H1 (cell line): ENCODE measurements at regions not wholly inside any gene's neighbourhood (a gene's known extent, or its start where the extent isn't known, plus 50 kb on each side); places are given as distances from the start of the nearest gene placed in this dataset.

Experiments used
- EGR1 ChIP-seq: IDR thresholded peaks from 2 replicates; pipeline ENCODE4 v1.6.1; 2011; ENCODE audit warnings: low read depth, low read length, borderline replicate concordance
- JUN ChIP-seq: IDR thresholded peaks from 2 replicates; pipeline ENCODE4 v1.6.1; 2011; ENCODE audit warnings: low read depth, mild to moderate bottlenecking, improper control_type of control experiment, low read length
- KDM4A ChIP-seq: IDR thresholded peaks from one replicate; pipeline ENCODE4 v1.7.1; 2012; ENCODE audit warnings: low read depth, mild to moderate bottlenecking, moderate library complexity, low read length, inconsistent platforms; ENCODE audit not compliant: severe bottlenecking
- TF ChIP-seq, protein P1 (sequence below): fragments of 300-600 bp; sonication (generic); IDR thresholded peaks from 2 replicates; pipeline ENCODE4 v1.7.1; 2012; ENCODE audit warnings: low read length, moderate library complexity, mild to moderate bottlenecking, inconsistent platforms; ENCODE audit not compliant: insufficient replicate concordance
- TF ChIP-seq, protein P2 (sequence below): IDR thresholded peaks from 2 replicates; pipeline ENCODE4 v1.6.1; 2011; ENCODE audit warnings: low read depth, mild to moderate bottlenecking, low read length; ENCODE audit not compliant: insufficient read depth

- TF ChIP-seq, protein P1, sequence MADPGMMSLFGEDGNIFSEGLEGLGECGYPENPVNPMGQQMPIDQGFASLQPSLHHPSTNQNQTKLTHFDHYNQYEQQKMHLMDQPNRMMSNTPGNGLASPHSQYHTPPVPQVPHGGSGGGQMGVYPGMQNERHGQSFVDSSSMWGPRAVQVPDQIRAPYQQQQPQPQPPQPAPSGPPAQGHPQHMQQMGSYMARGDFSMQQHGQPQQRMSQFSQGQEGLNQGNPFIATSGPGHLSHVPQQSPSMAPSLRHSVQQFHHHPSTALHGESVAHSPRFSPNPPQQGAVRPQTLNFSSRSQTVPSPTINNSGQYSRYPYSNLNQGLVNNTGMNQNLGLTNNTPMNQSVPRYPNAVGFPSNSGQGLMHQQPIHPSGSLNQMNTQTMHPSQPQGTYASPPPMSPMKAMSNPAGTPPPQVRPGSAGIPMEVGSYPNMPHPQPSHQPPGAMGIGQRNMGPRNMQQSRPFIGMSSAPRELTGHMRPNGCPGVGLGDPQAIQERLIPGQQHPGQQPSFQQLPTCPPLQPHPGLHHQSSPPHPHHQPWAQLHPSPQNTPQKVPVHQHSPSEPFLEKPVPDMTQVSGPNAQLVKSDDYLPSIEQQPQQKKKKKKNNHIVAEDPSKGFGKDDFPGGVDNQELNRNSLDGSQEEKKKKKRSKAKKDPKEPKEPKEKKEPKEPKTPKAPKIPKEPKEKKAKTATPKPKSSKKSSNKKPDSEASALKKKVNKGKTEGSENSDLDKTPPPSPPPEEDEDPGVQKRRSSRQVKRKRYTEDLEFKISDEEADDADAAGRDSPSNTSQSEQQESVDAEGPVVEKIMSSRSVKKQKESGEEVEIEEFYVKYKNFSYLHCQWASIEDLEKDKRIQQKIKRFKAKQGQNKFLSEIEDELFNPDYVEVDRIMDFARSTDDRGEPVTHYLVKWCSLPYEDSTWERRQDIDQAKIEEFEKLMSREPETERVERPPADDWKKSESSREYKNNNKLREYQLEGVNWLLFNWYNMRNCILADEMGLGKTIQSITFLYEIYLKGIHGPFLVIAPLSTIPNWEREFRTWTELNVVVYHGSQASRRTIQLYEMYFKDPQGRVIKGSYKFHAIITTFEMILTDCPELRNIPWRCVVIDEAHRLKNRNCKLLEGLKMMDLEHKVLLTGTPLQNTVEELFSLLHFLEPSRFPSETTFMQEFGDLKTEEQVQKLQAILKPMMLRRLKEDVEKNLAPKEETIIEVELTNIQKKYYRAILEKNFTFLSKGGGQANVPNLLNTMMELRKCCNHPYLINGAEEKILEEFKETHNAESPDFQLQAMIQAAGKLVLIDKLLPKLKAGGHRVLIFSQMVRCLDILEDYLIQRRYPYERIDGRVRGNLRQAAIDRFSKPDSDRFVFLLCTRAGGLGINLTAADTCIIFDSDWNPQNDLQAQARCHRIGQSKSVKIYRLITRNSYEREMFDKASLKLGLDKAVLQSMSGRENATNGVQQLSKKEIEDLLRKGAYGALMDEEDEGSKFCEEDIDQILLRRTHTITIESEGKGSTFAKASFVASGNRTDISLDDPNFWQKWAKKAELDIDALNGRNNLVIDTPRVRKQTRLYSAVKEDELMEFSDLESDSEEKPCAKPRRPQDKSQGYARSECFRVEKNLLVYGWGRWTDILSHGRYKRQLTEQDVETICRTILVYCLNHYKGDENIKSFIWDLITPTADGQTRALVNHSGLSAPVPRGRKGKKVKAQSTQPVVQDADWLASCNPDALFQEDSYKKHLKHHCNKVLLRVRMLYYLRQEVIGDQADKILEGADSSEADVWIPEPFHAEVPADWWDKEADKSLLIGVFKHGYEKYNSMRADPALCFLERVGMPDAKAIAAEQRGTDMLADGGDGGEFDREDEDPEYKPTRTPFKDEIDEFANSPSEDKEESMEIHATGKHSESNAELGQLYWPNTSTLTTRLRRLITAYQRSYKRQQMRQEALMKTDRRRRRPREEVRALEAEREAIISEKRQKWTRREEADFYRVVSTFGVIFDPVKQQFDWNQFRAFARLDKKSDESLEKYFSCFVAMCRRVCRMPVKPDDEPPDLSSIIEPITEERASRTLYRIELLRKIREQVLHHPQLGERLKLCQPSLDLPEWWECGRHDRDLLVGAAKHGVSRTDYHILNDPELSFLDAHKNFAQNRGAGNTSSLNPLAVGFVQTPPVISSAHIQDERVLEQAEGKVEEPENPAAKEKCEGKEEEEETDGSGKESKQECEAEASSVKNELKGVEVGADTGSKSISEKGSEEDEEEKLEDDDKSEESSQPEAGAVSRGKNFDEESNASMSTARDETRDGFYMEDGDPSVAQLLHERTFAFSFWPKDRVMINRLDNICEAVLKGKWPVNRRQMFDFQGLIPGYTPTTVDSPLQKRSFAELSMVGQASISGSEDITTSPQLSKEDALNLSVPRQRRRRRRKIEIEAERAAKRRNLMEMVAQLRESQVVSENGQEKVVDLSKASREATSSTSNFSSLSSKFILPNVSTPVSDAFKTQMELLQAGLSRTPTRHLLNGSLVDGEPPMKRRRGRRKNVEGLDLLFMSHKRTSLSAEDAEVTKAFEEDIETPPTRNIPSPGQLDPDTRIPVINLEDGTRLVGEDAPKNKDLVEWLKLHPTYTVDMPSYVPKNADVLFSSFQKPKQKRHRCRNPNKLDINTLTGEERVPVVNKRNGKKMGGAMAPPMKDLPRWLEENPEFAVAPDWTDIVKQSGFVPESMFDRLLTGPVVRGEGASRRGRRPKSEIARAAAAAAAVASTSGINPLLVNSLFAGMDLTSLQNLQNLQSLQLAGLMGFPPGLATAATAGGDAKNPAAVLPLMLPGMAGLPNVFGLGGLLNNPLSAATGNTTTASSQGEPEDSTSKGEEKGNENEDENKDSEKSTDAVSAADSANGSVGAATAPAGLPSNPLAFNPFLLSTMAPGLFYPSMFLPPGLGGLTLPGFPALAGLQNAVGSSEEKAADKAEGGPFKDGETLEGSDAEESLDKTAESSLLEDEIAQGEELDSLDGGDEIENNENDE = no peak
- no peak for TF ChIP-seq EGR1
- TF ChIP-seq, protein P2, sequence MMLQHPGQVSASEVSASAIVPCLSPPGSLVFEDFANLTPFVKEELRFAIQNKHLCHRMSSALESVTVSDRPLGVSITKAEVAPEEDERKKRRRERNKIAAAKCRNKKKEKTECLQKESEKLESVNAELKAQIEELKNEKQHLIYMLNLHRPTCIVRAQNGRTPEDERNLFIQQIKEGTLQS = no peak
- no peak for TF ChIP-seq KDM4A
- TF ChIP-seq JUN = no peak
Measured at GRCh38 chr3:30945291-30945690, 50.8 kb upstream of the GADL1 start (continued).
